IMR-90 (cell line): ENCODE measurements at regions not wholly inside any gene's neighbourhood (a gene's known extent, or its start where the extent isn't known, plus 50 kb on each side); places are given as distances from the start of the nearest gene placed in this dataset.

Source experiments
- ATAC-seq: fragments of 200-7000 bp; cut with Tn5 transposase; 2 replicates; pipeline ENCODE4 v1.9.1; 2020; ENCODE audit warnings: low read depth, mild to moderate bottlenecking, moderate library complexity
- BruUV-seq: library from RNA; stranded (reverse); fragments of 400-500 nt; replicated peaks from 2 replicates; lab custom pipeline; 2021; lab: Mats Ljungman, UMichigan
- CTCF ChIA-PET: fragments of 300-600 bp; formaldehyde crosslinking; extraction: SDS; loops from one replicate; lab custom pipeline; 2021; ENCODE audit warnings: antibody characterized with exemption; lab: Yijun Ruan, JAX
- POLR2A ChIA-PET: fragments of 300-600 bp; sonication (Branson Sonifier 250); formaldehyde crosslinking; loops from one replicate; lab custom pipeline; 2022; ENCODE audit warnings: antibody characterized with exemption; ENCODE audit not compliant: unreplicated experiment; lab: Charles Lee
- DNase-seq: peaks from one replicate; pipeline ENCODE4 v3.0.0; 2013
- H2AFZ ChIP-seq: replicated peaks from 2 replicates; pipeline ENCODE3; 2013; ENCODE audit warnings: low read length, mild to moderate bottlenecking; ENCODE audit not compliant: poor library complexity
- H2AK5ac ChIP-seq: 2 replicates; pipeline ENCODE4 v1.6.1; 2013; ENCODE audit warnings: low read depth, low read length, inconsistent platforms
- H2AK9ac ChIP-seq: replicated peaks from 2 replicates; pipeline ENCODE3; 2013; ENCODE audit warnings: mild to moderate bottlenecking, low read depth, low read length, moderate library complexity; ENCODE audit not compliant: poor library complexity
- H2BK120ac ChIP-seq: 2 replicates; pipeline ENCODE4 v1.6.1; 2013; ENCODE audit warnings: low read depth, low read length, inconsistent platforms
- H2BK15ac ChIP-seq: 3 replicates; pipeline ENCODE4 v1.6.1; 2013; ENCODE audit warnings: low read depth, low read length, inconsistent platforms
- H2BK20ac ChIP-seq: 2 replicates; pipeline ENCODE4 v1.6.1; 2013; ENCODE audit warnings: low read depth, mild to moderate bottlenecking, inconsistent platforms, low read length, moderate library complexity
- H2BK5ac ChIP-seq: 2 replicates; pipeline ENCODE4 v1.6.1; 2013; ENCODE audit warnings: mild to moderate bottlenecking, low read depth, low read length, inconsistent platforms; ENCODE audit not compliant: poor library complexity, severe bottlenecking
- H3K14ac ChIP-seq: replicated peaks from 2 replicates; pipeline ENCODE4 v1.6.1; 2013; ENCODE audit warnings: low read depth, low read length, inconsistent platforms
- H3K18ac ChIP-seq: 2 replicates; pipeline ENCODE4 v1.6.1; 2013; ENCODE audit warnings: low read depth, low read length, control low read depth
- H3K23ac ChIP-seq: 2 replicates; pipeline ENCODE4 v1.6.1; 2013; ENCODE audit warnings: low read depth, low read length, inconsistent platforms
- H3K27ac ChIP-seq: 2 replicates; pipeline ENCODE4 v1.5.1; 2013; ENCODE audit warnings: mild to moderate bottlenecking, control low read depth, low read length; ENCODE audit not compliant: insufficient read depth
- H3K27me3 ChIP-seq: 2 replicates; pipeline ENCODE4 v1.6.1; 2013; ENCODE audit warnings: low read length; ENCODE audit not compliant: control insufficient read depth, insufficient read depth
- H3K36me3 ChIP-seq: 2 replicates; pipeline ENCODE4 v1.6.1; 2013; ENCODE audit warnings: low read length, mixed read lengths; ENCODE audit not compliant: control insufficient read depth, insufficient read depth
- H3K4ac ChIP-seq: 2 replicates; pipeline ENCODE4 v1.6.1; 2013; ENCODE audit warnings: low read depth, low read length, inconsistent platforms
- H3K4me1 ChIP-seq: 2 replicates; pipeline ENCODE4 v1.6.1; 2013; ENCODE audit warnings: low read length, mixed read lengths; ENCODE audit not compliant: control insufficient read depth, insufficient read depth
- H3K4me2 ChIP-seq: 2 replicates; pipeline ENCODE4 v1.6.1; 2013; ENCODE audit warnings: low read depth, mild to moderate bottlenecking, control low read depth, low read length, moderate library complexity
- H3K4me3 ChIP-seq: 2 replicates; pipeline ENCODE4 v1.5.1; 2013; ENCODE audit warnings: low read depth, mild to moderate bottlenecking, control low read depth, low read length, moderate library complexity; ENCODE audit not compliant: insufficient read depth
- H3K56ac ChIP-seq: 2 replicates; pipeline ENCODE4 v1.6.1; 2013; ENCODE audit warnings: low read length, inconsistent platforms; ENCODE audit not compliant: insufficient read depth; ENCODE audit errors: extremely low read depth
- H3K79me1 ChIP-seq, 2 experiments: 2 replicates each; pipeline ENCODE4 v1.6.1; 2013; ENCODE audit warnings: low read length in 2 of 2, inconsistent platforms in 1 of 2, low read depth in 1 of 2
- H3K9ac ChIP-seq: 2 replicates; pipeline ENCODE4 v1.6.1; 2013; ENCODE audit warnings: low read depth, low read length, control low read depth
- H3K9me1 ChIP-seq: 2 replicates; pipeline ENCODE4 v1.6.1; 2013; ENCODE audit warnings: low read length, inconsistent platforms; ENCODE audit not compliant: insufficient read depth
- H3K9me3 ChIP-seq: 2 replicates; pipeline ENCODE4 v1.6.1; 2013; ENCODE audit warnings: low read length; ENCODE audit not compliant: control insufficient read depth, insufficient read depth
- H4K20me1 ChIP-seq: 2 replicates; pipeline ENCODE4 v1.6.1; 2013; ENCODE audit warnings: low read length, inconsistent platforms; ENCODE audit not compliant: insufficient read depth
- H4K5ac ChIP-seq: 2 replicates; pipeline ENCODE4 v1.6.1; 2013; ENCODE audit warnings: mild to moderate bottlenecking, low read depth, low read length, control low read depth
- H4K8ac ChIP-seq, 2 experiments: 2 replicates each; pipeline ENCODE4 v1.6.1; 2013; ENCODE audit warnings: low read depth in 2 of 2, low read length in 2 of 2, control low read depth in 1 of 2, inconsistent platforms in 1 of 2
- H4K91ac ChIP-seq: 2 replicates; pipeline ENCODE4 v1.6.1; 2013; ENCODE audit warnings: low read depth, low read length, inconsistent platforms; ENCODE audit not compliant: insufficient read depth
- BHLHE40 ChIP-seq: fragments of 150-350 bp; IDR thresholded peaks from 2 replicates; pipeline ENCODE4 v1.6.1; 2016; ENCODE audit warnings: mild to moderate bottlenecking, low read depth, low read length
- CEBPB ChIP-seq: IDR thresholded peaks from 2 replicates; pipeline ENCODE4 v1.6.1; 2012; ENCODE audit warnings: low read depth, low read length, improper control_type of control experiment
- CTCF ChIP-seq: conservative IDR thresholded peaks from 2 replicates; pipeline ENCODE4 v1.5.1; 2012; ENCODE audit warnings: mild to moderate bottlenecking, low read depth, low read length, improper control_type of control experiment
- ELK1 ChIP-seq: fragments of 150-350 bp; IDR thresholded peaks from 2 replicates; pipeline ENCODE4 v1.6.1; 2016; ENCODE audit warnings: low read depth, mild to moderate bottlenecking, low read length, moderate library complexity, borderline replicate concordance
- FOS ChIP-seq: fragments of 150-350 bp; IDR thresholded peaks from 2 replicates; pipeline ENCODE4 v1.6.1; 2016; ENCODE audit warnings: low read depth, low read length
- MXI1 ChIP-seq: IDR thresholded peaks from 2 replicates; pipeline ENCODE4 v1.6.1; 2012; ENCODE audit warnings: low read depth, mild to moderate bottlenecking, low read length, moderate library complexity, borderline replicate concordance
- NFE2L2 ChIP-seq: fragments of 150-350 bp; IDR thresholded peaks from 2 replicates; pipeline ENCODE4 v1.6.1; 2016; ENCODE audit warnings: low read depth, mild to moderate bottlenecking, low read length
- POLR2A ChIP-seq: IDR thresholded peaks from 2 replicates; pipeline ENCODE4 v1.6.1; 2012; ENCODE audit warnings: mild to moderate bottlenecking, low read depth, low read length
- RAD21 ChIP-seq: IDR thresholded peaks from 2 replicates; pipeline ENCODE4 v1.6.1; 2012; ENCODE audit warnings: low read length, improper control_type of control experiment
- RCOR1 ChIP-seq: IDR thresholded peaks from 2 replicates; pipeline ENCODE4 v1.6.1; 2012; ENCODE audit warnings: mild to moderate bottlenecking, low read length, improper control_type of control experiment; ENCODE audit not compliant: insufficient replicate concordance
- RFX5 ChIP-seq: IDR thresholded peaks from 2 replicates; pipeline ENCODE4 v1.8.0; 2012; ENCODE audit warnings: low read depth, mild to moderate bottlenecking, low read length, moderate library complexity
- SMC3 ChIP-seq: fragments of 150-350 bp; IDR thresholded peaks from 2 replicates; pipeline ENCODE4 v1.6.1; 2016; ENCODE audit warnings: low read depth, mild to moderate bottlenecking, antibody characterized with exemption, low read length, moderate library complexity
- USF2 ChIP-seq: fragments of 150-350 bp; IDR thresholded peaks from 2 replicates; pipeline ENCODE4 v1.6.1; 2017; ENCODE audit warnings: mild to moderate bottlenecking, antibody characterized with exemption, low read length, low read depth
- WGBS, 2 experiments: methylation state at CpG; one replicate each; pipeline versions ENCODE4 v1.1.5 to v1.1.7; 2013; ENCODE audit warnings: missing lambda C conversion rate in 2 of 2; ENCODE audit not compliant: insufficient read length in 1 of 2; ENCODE audit errors: extremely low coverage in 2 of 2; 5-methylcytosine and 5-hydroxymethylcytosine counted together
- dilution Hi-C: fragments of 300-500 bp; cut with HindIII; formaldehyde crosslinking; loops from one replicate; pipeline ENCODE4 v1.14.3; 2018; ENCODE audit warnings: low sequenced_read_pairs; ENCODE audit not compliant: unreplicated experiment
- in situ Hi-C: fragments of 300-500 bp; cut with MboI; formaldehyde crosslinking; loops from 3 replicates; pipeline ENCODE4 v1.14.3; 2019; ENCODE audit warnings: low sequenced_read_pairs, inconsistent platforms, mixed read lengths
- intact Hi-C: fragments of 100-400 bp; cut with micrococcal nuclease; formaldehyde crosslinking; loops from 2 replicates; pipeline ENCODE4 v1.10.0; 2022

GRCh38 chr11:110812086-110812733 lies 100.0 kb upstream of the ARHGAP20 start:
- H2AK5ac ChIP-seq, result no peak overlapping the region
- no peak for DNase-seq
- H4K91ac ChIP-seq, result no peak overlapping the region
- H3K4me2 ChIP-seq, result no peak overlapping the region
- H4K5ac ChIP-seq, result no peak overlapping the region
- no peak overlapping the region for H2BK15ac ChIP-seq
- H2AFZ ChIP-seq, result no peak overlapping the region
- no peak overlapping the region for H3K4ac ChIP-seq
- H4K20me1 ChIP-seq, result no peaks in the 10 kb centered on the region
- H3K9ac ChIP-seq, result no peak overlapping the region
- no peak overlapping the region for H2BK5ac ChIP-seq
- in situ Hi-C loops (no loop called here), dilution Hi-C loops (no loop called here), intact Hi-C loops (no loop called here)
- CTCF ChIA-PET, result no interaction called here
- POLR2A ChIA-PET, result no interaction called here
- 29% methylated on average over 1 of the region's 5 CpGs; no CpG with 5 or more reads in 1 of the 2 experiments for WGBS, 2 experiments
- H3K14ac ChIP-seq, result no peak overlapping the region
- no peak overlapping the region for H2BK120ac ChIP-seq
- H3K4me1 ChIP-seq, result no peaks in the 10 kb centered on the region
- no peak overlapping the region for H3K18ac ChIP-seq
- no peak overlapping the region for H3K4me3 ChIP-seq
- no peak overlapping the region for H2BK20ac ChIP-seq
- TF ChIP-seq RCOR1 (no peak), USF2 (no peak), ELK1 (no peak), NFE2L2 (no peak), SMC3 (no peak), FOS (no peak), CTCF (no peak), RAD21 (no peak), MXI1 (no peak), RFX5 (no peak), CEBPB (no peak), POLR2A (no peak), BHLHE40 (no peak)
- H3K36me3 ChIP-seq, result no peaks in the 10 kb centered on the region
- H2AK9ac ChIP-seq, result no peak overlapping the region
- no peak overlapping the region for H3K56ac ChIP-seq
- no peak overlapping the region for H4K8ac ChIP-seq
- no peak overlapping the region for H3K23ac ChIP-seq
- no TSS peak for BruUV-seq
- no peaks in the 10 kb centered on the region for H3K27me3 ChIP-seq
- no peak for ATAC-seq
- H3K9me1 ChIP-seq, result no peaks in the 10 kb centered on the region
- H3K27ac ChIP-seq, result no peak overlapping the region
- H3K79me1 ChIP-seq, result no peaks in the 10 kb centered on the region
- no peaks in the 10 kb centered on the region for H3K9me3 ChIP-seq
